Colonic mucosa (tissue), 4 donors: ENCODE measurements at regions not wholly inside any gene's neighbourhood (a gene's known extent, or its start where the extent isn't known, plus 50 kb on each side); places are given as distances from the start of the nearest gene placed in this dataset.

Source experiments
- DNase-seq: peaks from one replicate; pipeline ENCODE4 v3.0.0-alpha.2; 2020
- H3K27ac ChIP-seq: fragments of 200-600 bp; one replicate; pipeline ENCODE4 v1.8.0; 2021
- H3K27me3 ChIP-seq: fragments of 200-600 bp; one replicate; pipeline ENCODE4 v1.8.0; 2021
- H3K36me3 ChIP-seq: fragments of 200-600 bp; one replicate; pipeline ENCODE4 v1.8.0; 2021
- H3K4me1 ChIP-seq: fragments of 200-600 bp; one replicate; pipeline ENCODE4 v1.8.0; 2021; ENCODE audit warnings: mild to moderate bottlenecking
- H3K4me3 ChIP-seq: fragments of 200-600 bp; one replicate; pipeline ENCODE4 v1.8.0; 2021
- H3K9ac ChIP-seq, 2 donors: one replicate each; pipeline ENCODE4 v1.7.0; 2013; ENCODE audit warnings: control low read depth in 2 of 2, low read depth in 2 of 2, low read length in 2 of 2
- H3K9me3 ChIP-seq: fragments of 200-600 bp; one replicate; pipeline ENCODE4 v1.8.0; 2021
- CTCF ChIP-seq: fragments of 200-600 bp; IDR thresholded peaks from one replicate; pipeline ENCODE4 v1.8.0; 2022; ENCODE audit warnings: antibody characterized with exemption, mild to moderate bottlenecking
- intact Hi-C: fragments of 100-400 bp; cut with DNase I; formaldehyde crosslinking; loops from one replicate; pipeline ENCODE4 v1.14.1; 2022
- donor health status: healthy.
- donor health status: DM: no; HTN: no; CAD: no.
- donor health status: DM: no; HTN: no; CAD: no.

DNA sequence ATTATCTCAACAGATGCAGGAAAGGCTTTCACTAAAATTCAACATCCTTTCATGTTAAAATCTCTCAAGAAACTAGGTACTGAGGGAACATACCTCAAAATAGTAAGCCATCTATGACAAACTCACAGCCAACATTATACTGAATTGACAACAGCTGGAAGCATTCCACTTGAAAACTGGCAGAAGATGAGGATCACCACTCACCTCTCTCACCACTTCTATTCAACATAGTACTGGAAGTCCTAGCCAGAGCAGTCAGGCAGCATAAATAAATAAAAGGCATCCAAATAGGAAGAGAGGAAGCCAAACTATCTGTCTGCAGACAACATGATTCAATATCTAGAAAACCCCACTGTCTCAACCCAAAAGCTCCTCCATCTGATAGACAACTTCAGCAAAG lies 203.6 kb upstream of the GRAMD2B start:
- H3K9me3 ChIP-seq: no peaks in the 10 kb centered on the region
- no peaks in the 10 kb centered on the region for H3K4me1 ChIP-seq
- intact Hi-C loops: no loop called here
- no peak overlapping the region for H3K27ac ChIP-seq
- no peaks in the 10 kb centered on the region for H3K36me3 ChIP-seq
- no peak for DNase-seq
- no peak for TF ChIP-seq CTCF
- no peak overlapping the region for H3K9ac ChIP-seq
- H3K27me3 ChIP-seq: no peaks in the 10 kb centered on the region
- no peak overlapping the region for H3K4me3 ChIP-seq

GRCh38 chr5:126220725-126221124 lies 202.5 kb upstream of the GRAMD2B start:
- intact Hi-C loops: no loop called here
- DNase-seq: no peak
- no peak overlapping the region for H3K4me3 ChIP-seq
- no peaks in the 10 kb centered on the region for H3K4me1 ChIP-seq
- no peak overlapping the region for H3K27ac ChIP-seq
- no peaks in the 10 kb centered on the region for H3K36me3 ChIP-seq
- no peaks in the 10 kb centered on the region for H3K9me3 ChIP-seq
- H3K9ac ChIP-seq: no peak overlapping the region
- TF ChIP-seq CTCF: no peak
- no peaks in the 10 kb centered on the region for H3K27me3 ChIP-seq

GRCh38 chr5:126228934-126229333 lies 194.3 kb upstream of the GRAMD2B start:
- TF ChIP-seq CTCF: no peak
- no peaks in the 10 kb centered on the region for H3K36me3 ChIP-seq
- H3K4me3 ChIP-seq: no peak overlapping the region
- no peaks in the 10 kb centered on the region for H3K27me3 ChIP-seq
- DNase-seq: no peak
- H3K27ac ChIP-seq: no peak overlapping the region
- no peak overlapping the region for H3K9ac ChIP-seq
- H3K4me1 ChIP-seq: no peaks in the 10 kb centered on the region
- no peaks in the 10 kb centered on the region for H3K9me3 ChIP-seq
- intact Hi-C loops: no loop called here

DNA sequence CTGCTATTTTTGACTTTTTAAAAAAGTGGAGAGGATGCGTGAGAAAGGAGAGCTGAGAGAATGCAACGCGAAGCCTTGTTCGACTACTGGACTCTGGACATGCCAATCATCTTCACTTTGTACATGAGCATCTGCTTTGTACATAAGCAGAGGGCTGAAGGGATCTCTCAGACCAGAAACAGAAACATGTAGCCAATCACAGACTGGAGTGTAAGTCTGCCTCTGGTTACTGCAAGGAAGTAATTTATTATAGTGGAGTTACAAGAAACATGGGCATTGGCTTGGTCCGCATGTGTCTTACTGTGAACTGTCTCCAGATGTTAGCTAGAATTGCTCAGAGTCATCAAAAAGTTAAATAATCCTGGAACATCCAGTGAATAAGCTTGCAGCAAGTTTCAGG lies 190.0 kb upstream of the GRAMD2B start:
- no peak overlapping the region for H3K27ac ChIP-seq
- H3K9ac ChIP-seq: no peak overlapping the region
- H3K4me3 ChIP-seq: no peak overlapping the region
- no peak for TF ChIP-seq CTCF
- DNase-seq: no peak
- intact Hi-C loops: no loop called here
- no peaks in the 10 kb centered on the region for H3K27me3 ChIP-seq
- H3K4me1 ChIP-seq: no peaks in the 10 kb centered on the region
- H3K36me3 ChIP-seq: no peaks in the 10 kb centered on the region
- no peaks in the 10 kb centered on the region for H3K9me3 ChIP-seq

- Histone ChIP-seq H3K4me3 (no peak overlapping the region), H3K36me3 (no peaks in the 10 kb centered on the region), H3K9ac (no peak overlapping the region), H3K4me1 (no peaks in the 10 kb centered on the region), H3K27ac (no peak overlapping the region), H3K27me3 (no peaks in the 10 kb centered on the region), H3K9me3 (no peaks in the 10 kb centered on the region)
- TF ChIP-seq CTCF: peak; percentile 49
- no peak for DNase-seq
- intact Hi-C loops: no loop called here
Measured at GRCh38 chr5:126234563-126235195, 188.5 kb upstream of the GRAMD2B start.
